ENCODE measurements at regions not wholly inside any gene's neighbourhood (a gene's known extent, or its start where the extent isn't known, plus 50 kb on each side); places are given as distances from the start of the nearest gene placed in this dataset.

- H3K4me3 Mint-ChIP-seq, result no peak overlapping the region
- H3K4me1 Mint-ChIP-seq, result no peaks in the 10 kb centered on the region
- peaks cover 11% of the 10 kb centered on the region for H3K9me3 Mint-ChIP-seq
- H3K36me3 Mint-ChIP-seq (ENCODE audit: low read depth), result no peaks in the 10 kb centered on the region
- TF ChIP-seq CTCF (IDR thresholded peaks at IDR 0.05; ENCODE audit: unreplicated experiment in 3 of 3), result no peak
- H3K27ac Mint-ChIP-seq, result no peak overlapping the region
- H3K27me3 Mint-ChIP-seq (ENCODE audit: low read depth), result no peaks in the 10 kb centered on the region
These were observed 481.8 kb upstream of the MEIS1 start for GRCh38 chr2:65952966-65953761.

- no peaks in the 10 kb centered on the region for H3K27me3 Mint-ChIP-seq (ENCODE audit: low read depth)
- H3K36me3 Mint-ChIP-seq (ENCODE audit: low read depth), result no peaks in the 10 kb centered on the region
- TF ChIP-seq CTCF (IDR thresholded peaks at IDR 0.05; ENCODE audit: unreplicated experiment in 3 of 3), result no peak
- no peaks in the 10 kb centered on the region for H3K9me3 Mint-ChIP-seq
- H3K27ac Mint-ChIP-seq, result no peak overlapping the region
- no peaks in the 10 kb centered on the region for H3K4me1 Mint-ChIP-seq
- H3K4me3 Mint-ChIP-seq, result no peak overlapping the region
These were observed 490.7 kb upstream of the MEIS1 start for GRCh38 chr2:65944213-65944612.

- H3K36me3 Mint-ChIP-seq (ENCODE audit: low read depth), result no peaks in the 10 kb centered on the region
- TF ChIP-seq CTCF (IDR thresholded peaks at IDR 0.05; ENCODE audit: unreplicated experiment in 3 of 3), result no peak
- no peaks in the 10 kb centered on the region for H3K9me3 Mint-ChIP-seq
- H3K27me3 Mint-ChIP-seq (ENCODE audit: low read depth), result no peaks in the 10 kb centered on the region
- no peak overlapping the region for H3K27ac Mint-ChIP-seq
- no peaks in the 10 kb centered on the region for H3K4me1 Mint-ChIP-seq
- H3K4me3 Mint-ChIP-seq, result no peak overlapping the region
These were observed 491.7 kb upstream of the MEIS1 start for GRCh38 chr2:65943099-65943786.

- H3K4me3 Mint-ChIP-seq, result no peak overlapping the region
- H3K27ac Mint-ChIP-seq, result no peak overlapping the region
- TF ChIP-seq CTCF (IDR thresholded peaks at IDR 0.05; ENCODE audit: unreplicated experiment in 3 of 3), result no peak
- H3K27me3 Mint-ChIP-seq (ENCODE audit: low read depth), result no peaks in the 10 kb centered on the region
- no peaks in the 10 kb centered on the region for H3K4me1 Mint-ChIP-seq
- no peaks in the 10 kb centered on the region for H3K36me3 Mint-ChIP-seq (ENCODE audit: low read depth)
- no peaks in the 10 kb centered on the region for H3K9me3 Mint-ChIP-seq
These were observed 494.1 kb upstream of the MEIS1 start for GRCh38 chr2:65940856-65941255.

- Mint-ChIP-seq H3K36me3 (ENCODE audit: low read depth) (no peaks in the 10 kb centered on the region), H3K4me3 (no peak overlapping the region), H3K27ac (no peak overlapping the region), H3K9me3 (no peaks in the 10 kb centered on the region), H3K4me1 (no peaks in the 10 kb centered on the region), H3K27me3 (ENCODE audit: low read depth) (peaks cover 3% of the 10 kb centered on the region)
- TF ChIP-seq CTCF (IDR thresholded peaks at IDR 0.05; ENCODE audit: unreplicated experiment in 3 of 3), result no peak
These were observed 495.2 kb upstream of the MEIS1 start for GRCh38 chr2:65939687-65940086.

Data from nephron (organoid).